ENCODE measurements at regions not wholly inside any gene's neighbourhood (a gene's known extent, or its start where the extent isn't known, plus 50 kb on each side); places are given as distances from the start of the nearest gene placed in this dataset.

- TF ChIP-seq EZH2 (IDR thresholded peaks at IDR 0.05; ENCODE audit: borderline replicate concordance, insufficient read depth, low read depth, low read length, poor library complexity, severe bottlenecking), result no peak
- TF ChIP-seq, protein P1, sequence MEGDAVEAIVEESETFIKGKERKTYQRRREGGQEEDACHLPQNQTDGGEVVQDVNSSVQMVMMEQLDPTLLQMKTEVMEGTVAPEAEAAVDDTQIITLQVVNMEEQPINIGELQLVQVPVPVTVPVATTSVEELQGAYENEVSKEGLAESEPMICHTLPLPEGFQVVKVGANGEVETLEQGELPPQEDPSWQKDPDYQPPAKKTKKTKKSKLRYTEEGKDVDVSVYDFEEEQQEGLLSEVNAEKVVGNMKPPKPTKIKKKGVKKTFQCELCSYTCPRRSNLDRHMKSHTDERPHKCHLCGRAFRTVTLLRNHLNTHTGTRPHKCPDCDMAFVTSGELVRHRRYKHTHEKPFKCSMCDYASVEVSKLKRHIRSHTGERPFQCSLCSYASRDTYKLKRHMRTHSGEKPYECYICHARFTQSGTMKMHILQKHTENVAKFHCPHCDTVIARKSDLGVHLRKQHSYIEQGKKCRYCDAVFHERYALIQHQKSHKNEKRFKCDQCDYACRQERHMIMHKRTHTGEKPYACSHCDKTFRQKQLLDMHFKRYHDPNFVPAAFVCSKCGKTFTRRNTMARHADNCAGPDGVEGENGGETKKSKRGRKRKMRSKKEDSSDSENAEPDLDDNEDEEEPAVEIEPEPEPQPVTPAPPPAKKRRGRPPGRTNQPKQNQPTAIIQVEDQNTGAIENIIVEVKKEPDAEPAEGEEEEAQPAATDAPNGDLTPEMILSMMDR (IDR thresholded peaks at IDR 0.05), result no peak
Measured at GRCh38 chr1:5809207-5809788, 182.9 kb downstream of the NPHP4 start.
